ENCODE measurements at regions not wholly inside any gene's neighbourhood (a gene's known extent, or its start where the extent isn't known, plus 50 kb on each side); places are given as distances from the start of the nearest gene placed in this dataset.
"Not testable (repeated sequence)": the region's sequence is repeated elsewhere in the genome, so short reads cannot be mapped to it uniquely, and the experiment has no call there.

DNA sequence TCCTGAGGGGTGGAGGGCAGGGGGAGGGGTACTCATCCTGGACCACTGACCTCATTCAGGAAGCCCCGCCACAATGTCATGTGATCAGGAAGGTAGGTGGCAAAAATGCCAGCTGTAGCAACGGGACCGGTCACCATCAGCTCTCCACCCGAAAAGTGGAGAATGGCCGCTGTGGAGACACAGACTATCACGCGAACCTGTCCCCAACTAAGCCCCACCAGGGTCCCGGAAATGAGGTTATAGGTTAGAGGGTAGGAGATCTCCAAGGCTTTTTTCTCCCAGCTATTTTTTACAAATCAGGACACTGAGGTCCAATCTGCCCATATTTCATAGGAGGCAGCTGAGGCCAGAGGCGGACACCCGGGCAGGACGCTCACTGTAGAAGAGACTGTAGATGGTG lies 1966.9 kb downstream of the FOXD4L5 start:
- in situ Hi-C loops (cut with HindIII; ENCODE audit: low sequenced_read_pairs); DNase-seq (ENCODE audit: low read depth, low spot score); H3K4me3 ChIP-seq (ENCODE audit: low read depth, low read length): not testable (repeated sequence)

- DNase-seq (ENCODE audit: low read depth, low spot score); in situ Hi-C loops (cut with HindIII; ENCODE audit: low sequenced_read_pairs); H3K4me3 ChIP-seq (ENCODE audit: low read depth, low read length): not testable (repeated sequence)
These were observed 1969.6 kb downstream of the FOXD4L5 start for GRCh38 chr9:63315387-63315786.

GRCh38 chr9:63296848-63297247 lies 1988.2 kb downstream of the FOXD4L5 start:
- DNase-seq (ENCODE audit: low read depth, low spot score); in situ Hi-C loops (cut with HindIII; ENCODE audit: low sequenced_read_pairs); H3K4me3 ChIP-seq (ENCODE audit: low read depth, low read length): not testable (repeated sequence)

DNA sequence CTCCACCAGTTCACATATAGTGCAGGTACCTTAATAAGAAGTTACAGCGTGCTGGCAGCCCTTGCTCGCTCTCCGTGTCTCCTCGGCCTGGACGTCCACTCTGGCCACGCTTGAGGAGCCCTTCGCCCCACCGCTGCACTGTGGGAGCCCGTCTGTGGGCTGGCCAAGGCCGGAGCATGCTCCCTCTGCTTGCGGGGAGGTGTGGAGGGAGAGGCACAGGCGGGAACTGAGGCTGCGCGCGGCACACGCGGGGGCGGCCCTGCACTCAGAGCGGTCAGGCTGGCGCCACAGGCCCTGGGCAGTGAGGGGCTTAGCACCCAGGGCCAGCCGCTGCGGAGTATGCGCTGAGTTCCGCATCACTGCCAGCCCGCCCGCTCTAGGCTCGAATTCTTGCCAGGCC lies 1988.6 kb downstream of the FOXD4L5 start:
- DNase-seq (ENCODE audit: low read depth, low spot score); H3K4me3 ChIP-seq (ENCODE audit: low read depth, low read length); in situ Hi-C loops (cut with HindIII; ENCODE audit: low sequenced_read_pairs): not testable (repeated sequence)

DNA sequence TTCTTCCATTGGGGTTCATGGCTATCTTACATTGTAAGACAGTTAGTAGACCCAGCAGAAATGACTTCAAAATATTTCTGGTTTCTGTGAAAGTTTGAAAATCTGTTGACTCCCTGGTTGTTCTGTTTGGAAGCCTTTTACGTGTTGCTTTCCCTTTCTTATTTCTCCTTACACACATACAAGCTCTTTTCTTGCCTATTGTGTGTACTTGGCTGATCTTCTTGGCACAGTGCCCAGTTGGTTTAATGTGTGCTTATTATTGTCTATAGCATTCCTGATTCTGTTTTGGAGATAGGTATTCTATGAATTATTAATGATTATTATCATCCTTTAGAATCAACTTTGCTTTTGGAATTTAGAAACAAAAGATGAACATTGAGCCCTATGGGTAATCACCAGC lies 1995.0 kb downstream of the FOXD4L5 start:
- peak; percentile 0 for DNase-seq (ENCODE audit: low read depth, low spot score)
- in situ Hi-C loops (cut with HindIII; ENCODE audit: low sequenced_read_pairs); H3K4me3 ChIP-seq (ENCODE audit: low read depth, low read length): not testable (repeated sequence)

All from astrocyte of the spinal cord (primary cell).